Body of pancreas (tissue), 4 donors: ENCODE measurements at regions not wholly inside any gene's neighbourhood (a gene's known extent, or its start where the extent isn't known, plus 50 kb on each side); places are given as distances from the start of the nearest gene placed in this dataset.

Source experiments
- POLR2A ChIP-seq, 3 donors: fragments of 450-650 bp; IDR thresholded peaks; one replicate each; pipeline ENCODE4 v1.6.1; 2016; ENCODE audit warnings: antibody characterized with exemption in 3 of 3, mild to moderate bottlenecking in 2 of 3
- TF ChIP-seq, protein P1 (sequence below), 7 experiments: fragments of 450-650 bp in 4 of 7; fragments of 200-600 bp in 3 of 7; sonication (generic) in 3 of 7; IDR thresholded peaks; one replicate each; pipeline ENCODE4 v1.5.1; 2016 to 2019; ENCODE audit warnings: antibody characterized with exemption in 7 of 7

DNA sequence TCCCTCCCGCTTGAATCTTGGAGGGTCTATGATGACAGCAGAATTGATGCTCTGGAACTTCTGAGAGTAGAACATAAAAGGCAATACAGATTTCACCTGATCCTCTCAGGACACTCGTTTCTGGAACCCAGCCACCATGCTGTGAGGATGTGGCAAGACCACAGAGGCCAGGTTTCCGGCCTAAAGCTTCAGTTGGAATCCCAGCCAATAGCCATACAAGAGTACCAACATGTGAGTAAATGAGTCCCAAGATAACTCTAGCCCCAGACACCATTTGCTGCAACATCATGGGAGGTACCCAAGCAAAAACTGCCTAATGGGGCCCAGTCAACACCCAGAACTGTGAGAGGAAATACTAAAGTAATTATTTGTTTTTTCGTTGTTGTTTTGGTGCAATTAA, 65.7 kb upstream of the MARCHF11 start:
- no peak for TF ChIP-seq POLR2A (IDR thresholded peaks at IDR 0.05)
- TF ChIP-seq, protein P1, sequence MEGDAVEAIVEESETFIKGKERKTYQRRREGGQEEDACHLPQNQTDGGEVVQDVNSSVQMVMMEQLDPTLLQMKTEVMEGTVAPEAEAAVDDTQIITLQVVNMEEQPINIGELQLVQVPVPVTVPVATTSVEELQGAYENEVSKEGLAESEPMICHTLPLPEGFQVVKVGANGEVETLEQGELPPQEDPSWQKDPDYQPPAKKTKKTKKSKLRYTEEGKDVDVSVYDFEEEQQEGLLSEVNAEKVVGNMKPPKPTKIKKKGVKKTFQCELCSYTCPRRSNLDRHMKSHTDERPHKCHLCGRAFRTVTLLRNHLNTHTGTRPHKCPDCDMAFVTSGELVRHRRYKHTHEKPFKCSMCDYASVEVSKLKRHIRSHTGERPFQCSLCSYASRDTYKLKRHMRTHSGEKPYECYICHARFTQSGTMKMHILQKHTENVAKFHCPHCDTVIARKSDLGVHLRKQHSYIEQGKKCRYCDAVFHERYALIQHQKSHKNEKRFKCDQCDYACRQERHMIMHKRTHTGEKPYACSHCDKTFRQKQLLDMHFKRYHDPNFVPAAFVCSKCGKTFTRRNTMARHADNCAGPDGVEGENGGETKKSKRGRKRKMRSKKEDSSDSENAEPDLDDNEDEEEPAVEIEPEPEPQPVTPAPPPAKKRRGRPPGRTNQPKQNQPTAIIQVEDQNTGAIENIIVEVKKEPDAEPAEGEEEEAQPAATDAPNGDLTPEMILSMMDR (IDR thresholded peaks at IDR 0.05), result no peak
